HG02798 (cell line): ENCODE measurements at regions not wholly inside any gene's neighbourhood (a gene's known extent, or its start where the extent isn't known, plus 50 kb on each side); places are given as distances from the start of the nearest gene placed in this dataset.
"Not testable (repeated sequence)": the region's sequence is repeated elsewhere in the genome, so short reads cannot be mapped to it uniquely, and the experiment has no call there.

ENCODE experiments used
- ATAC-seq: cut with Tn5 transposase; IDR thresholded peaks from one replicate; pipeline ENCODE4 v1.9.1; 2021; ENCODE audit warnings: mild to moderate bottlenecking; ENCODE audit not compliant: unreplicated experiment, poor library complexity

DNA sequence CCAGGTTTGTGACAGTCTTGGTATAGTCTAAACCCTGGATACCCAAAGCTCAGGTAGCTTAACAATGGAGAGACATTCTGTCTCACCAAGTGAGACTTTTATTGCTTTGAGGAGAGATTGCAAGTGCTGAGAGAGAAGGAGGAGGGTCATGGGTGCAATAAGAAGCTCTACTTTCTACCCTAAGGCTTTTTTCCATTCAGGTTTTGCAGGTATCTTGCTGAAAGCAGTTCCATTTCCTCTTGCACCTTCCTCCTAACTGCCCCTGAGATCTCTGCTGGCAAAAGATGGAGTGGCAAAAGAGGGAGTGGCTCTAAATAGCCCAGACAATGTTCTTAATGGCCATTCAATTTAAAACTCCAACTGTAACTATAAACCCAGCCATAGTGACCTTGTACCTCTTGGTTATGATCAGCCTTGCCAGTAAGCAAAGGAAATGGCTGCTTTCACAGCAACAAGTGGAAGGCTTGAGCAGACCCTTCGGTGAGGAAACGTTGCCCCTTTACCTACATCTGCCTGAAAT lies 105.6 kb upstream of the CPEB2 start:
- ATAC-seq = no peak

DNA sequence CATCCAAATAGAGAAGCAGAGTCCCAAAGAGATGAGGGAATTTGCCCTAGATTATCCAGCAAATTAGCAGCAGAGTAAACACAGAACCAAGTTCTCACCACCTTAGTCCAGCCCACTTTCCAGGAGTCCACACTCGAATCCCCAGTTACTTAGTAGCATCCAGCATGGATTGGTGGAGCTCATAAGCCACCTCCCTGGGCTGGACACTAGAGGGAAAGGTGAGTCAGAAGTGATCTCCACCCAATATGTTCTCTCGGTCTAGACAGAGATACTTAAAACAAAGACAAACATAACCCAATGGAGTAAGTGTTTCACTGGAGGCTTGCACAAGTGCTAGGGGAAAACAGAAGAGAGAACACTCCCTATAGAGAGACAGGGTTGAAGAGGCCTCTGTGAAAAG lies 105.1 kb upstream of the CPEB2 start:
- ATAC-seq = no peak

DNA sequence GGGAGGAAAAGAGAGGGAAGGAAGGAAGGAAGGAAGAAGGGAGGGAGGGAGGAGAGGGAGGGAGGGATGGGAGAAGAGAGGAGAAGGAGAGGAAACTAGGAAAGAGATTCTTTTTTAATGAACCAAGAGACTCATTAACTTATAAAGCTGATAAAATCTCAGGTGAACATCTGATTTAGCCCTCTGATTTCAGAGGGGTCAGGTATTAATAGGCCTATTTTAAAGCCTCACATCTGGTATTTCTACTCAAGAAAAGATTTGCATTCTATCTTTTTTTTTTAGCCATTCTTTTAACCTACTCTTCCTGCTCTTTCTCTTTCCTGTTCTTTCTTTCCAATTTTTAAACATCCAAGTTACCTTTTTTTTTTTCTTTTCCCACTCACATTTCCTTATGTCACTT lies 103.3 kb upstream of the CPEB2 start:
- no peak for ATAC-seq

DNA sequence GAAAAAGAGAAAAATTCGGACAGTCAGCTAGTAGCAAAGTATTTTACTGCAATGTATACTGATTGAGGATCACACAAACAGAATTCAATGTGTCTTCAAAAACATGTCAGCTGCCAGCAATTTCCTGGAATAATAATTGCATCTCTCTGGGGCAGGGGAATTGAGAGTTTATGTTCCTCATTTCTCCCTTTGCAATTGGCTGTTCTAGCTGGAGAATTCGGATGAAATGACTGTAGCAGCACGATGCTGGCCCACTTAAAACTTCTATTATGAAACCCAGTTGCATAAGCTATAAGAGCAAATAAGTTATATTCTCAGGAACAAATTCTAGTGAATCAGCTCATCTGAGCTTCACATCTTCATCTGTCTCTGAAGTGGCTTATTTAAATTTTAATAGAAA lies 99.9 kb upstream of the CPEB2 start:
- ATAC-seq = no peak

DNA sequence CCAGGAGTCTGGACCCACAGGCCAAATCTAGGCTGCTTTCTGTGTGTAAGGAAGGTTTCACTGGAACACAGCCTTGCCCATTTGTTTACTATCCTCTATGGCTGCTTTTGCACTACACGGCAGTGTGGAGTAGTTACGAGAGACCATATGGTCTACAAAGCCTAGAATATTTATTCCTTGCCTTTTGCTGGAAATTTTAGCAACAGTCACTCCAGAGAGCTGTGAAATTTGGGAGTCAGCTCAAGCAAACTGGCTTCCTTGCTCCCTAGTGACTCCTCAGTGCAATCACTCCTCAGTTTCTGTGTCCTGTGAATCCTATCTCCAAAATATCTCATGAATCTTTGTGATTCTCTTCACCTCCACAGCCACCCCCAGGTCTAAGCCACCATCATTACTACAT lies 99.0 kb upstream of the CPEB2 start:
- ATAC-seq = no peak

DNA sequence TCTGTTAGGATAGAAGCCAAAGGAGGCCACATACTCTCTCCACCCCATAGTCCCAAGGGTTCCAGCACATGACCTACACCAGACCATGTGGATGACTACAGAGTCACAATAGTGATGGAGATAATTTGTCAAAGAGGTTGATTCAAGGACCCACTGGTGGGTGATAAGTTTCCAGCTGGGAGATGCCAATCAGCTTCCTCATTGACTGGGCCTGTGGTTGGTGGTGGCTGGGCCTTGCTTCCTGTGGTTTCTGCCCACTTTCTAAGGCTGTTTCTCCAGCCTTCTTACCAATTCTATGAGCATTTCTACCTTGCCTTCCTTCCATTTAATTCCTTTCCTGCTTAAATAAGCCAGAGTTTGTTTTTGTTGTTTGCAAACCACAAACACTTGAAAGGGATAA lies 95.5 kb upstream of the CPEB2 start:
- ATAC-seq = no peak

DNA sequence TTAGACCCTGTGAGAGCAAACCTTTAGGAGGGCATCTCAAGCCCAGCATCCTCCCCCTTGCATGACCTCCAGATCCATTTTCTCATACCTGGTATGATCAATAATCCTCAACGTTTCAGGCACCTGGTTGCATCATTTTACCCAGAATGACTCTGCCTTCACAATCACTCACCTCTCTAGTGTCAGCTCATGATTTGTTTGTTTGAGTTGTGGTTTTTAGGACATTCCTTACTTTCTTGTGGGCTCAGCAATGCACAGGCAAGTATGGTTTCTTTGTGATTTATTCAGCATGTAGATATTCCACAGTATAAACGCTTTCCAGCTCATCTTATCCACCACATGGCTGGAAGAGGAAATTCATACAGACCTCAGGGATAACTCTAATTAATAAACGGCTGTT lies 93.6 kb upstream of the CPEB2 start:
- no peak for ATAC-seq

DNA sequence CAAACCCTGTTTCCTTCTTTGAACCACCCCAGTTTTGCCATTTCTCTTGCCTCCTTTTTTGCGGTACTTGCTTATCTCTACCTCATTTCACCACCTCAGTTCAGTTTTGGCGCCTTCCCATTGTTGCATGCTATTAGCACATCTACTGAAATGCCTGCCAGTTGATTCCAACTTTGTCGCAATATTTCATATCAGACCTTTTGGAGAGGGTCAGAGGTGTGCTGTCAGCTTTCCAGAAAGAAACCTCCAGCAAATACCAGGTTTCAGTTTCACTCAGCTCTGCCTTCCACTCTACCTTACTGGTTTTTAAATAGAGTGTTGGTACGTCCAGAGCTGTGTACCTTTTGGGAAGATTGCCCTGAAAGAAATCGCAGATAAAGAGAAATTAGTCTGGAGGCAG lies 91.9 kb upstream of the CPEB2 start:
- ATAC-seq = no peak

DNA sequence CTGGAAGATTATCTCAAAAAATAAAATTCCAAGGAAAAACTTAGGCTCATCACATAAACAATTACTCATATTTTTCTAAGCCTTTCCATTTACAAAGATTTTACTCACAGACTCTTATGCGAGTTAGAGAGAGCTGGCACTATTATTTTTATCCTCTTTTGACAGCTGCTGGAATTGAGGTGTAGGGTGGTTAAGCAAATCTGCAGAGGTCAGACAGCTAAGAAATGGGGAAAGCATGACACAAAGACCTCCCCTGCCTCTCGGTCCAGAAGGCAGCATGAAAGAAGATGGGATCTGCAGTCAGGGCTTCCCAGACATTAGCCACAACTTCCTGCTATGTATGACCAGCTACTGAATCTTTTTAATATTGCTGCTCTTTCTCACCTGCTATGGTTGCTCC lies 89.9 kb upstream of the CPEB2 start:
- ATAC-seq = no peak

DNA sequence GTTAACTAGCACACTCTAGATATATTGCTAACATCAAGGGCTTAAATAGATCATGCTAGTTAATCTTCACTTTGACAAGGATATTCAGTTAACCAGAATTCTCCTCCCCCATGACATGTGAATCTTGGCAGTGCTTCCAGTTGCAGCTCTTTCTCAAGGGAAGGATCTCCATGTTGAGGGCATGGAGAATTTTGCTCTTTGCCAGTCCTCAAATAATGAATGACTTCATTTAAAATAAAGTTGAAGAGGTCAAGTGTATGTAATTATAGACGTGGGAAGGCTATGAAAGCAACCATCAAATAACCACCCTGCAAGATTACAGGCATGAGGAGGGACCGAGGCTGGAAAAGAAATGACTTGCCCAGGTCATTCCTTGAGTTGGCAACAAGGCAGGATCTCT lies 87.3 kb upstream of the CPEB2 start:
- ATAC-seq = no peak

DNA sequence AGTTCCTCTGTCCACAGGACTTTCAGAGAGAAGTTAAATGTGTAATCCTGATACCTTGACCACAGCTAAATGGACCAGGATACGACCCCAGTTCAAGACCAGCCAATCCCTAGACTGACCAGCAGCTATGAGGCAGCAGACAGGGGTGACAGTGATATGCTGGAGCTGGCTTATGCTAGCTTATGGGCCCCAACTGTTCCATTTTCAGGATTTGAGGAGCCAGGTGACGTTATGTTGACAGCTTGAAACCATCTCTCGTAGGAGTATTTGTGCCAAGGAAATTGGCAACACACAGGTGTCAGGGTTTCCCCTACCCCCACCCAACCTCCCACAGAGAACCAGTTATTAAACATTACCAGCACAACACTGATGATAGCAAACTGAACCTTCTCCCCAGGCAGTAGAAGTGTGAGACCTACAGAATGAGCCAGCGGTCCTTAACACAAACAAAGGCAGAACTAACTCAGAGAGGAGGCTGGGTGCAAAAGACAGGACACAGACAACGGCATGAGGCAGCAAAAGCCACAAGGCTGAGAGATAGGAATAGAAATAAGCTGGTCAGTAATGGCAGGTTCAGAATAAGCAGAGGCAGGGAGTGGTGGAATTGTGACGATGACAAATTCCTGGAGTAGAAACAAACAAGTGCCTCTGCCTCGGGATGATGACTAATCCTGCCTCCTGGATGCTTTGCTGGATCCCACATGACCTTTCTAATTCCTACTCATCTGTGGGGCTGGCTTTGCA lies 85.6 kb upstream of the CPEB2 start:
- ATAC-seq = peak; percentile 68

DNA sequence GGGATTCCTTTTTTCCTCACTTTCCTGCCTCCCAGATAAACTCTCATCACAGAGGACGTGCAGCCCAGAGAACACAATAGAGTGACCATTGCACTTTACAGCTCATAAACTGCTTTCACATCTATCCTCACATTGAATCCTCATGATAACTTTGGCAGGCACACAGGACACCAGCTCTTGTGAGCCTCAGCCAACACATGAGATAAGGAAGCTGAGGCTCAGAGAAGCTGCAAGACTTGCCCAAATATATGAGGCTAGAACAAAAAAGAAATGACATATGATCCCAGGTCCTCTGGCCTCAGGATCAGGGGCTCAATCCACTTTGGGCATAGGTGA lies 85.0 kb upstream of the CPEB2 start:
- peak; percentile 14 for ATAC-seq

DNA sequence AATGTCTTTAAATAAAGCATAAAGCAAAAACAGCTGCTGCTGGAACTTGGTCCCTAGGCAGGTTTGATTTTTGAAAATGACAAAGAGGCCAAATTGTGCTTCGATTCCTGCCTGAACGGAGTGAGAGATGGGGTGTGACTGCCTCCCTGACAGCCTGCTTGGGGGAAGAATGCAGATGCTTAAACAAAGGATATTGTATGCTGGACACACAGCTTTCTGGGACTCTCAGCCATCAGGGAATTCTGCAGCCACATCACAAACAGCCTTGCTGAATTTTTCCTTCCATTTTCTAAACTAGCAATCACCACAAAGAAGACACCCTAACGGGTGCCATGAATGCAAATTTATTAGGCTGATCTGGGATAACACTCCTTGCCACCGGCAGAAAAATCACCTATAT lies 83.9 kb upstream of the CPEB2 start:
- ATAC-seq = no peak

DNA sequence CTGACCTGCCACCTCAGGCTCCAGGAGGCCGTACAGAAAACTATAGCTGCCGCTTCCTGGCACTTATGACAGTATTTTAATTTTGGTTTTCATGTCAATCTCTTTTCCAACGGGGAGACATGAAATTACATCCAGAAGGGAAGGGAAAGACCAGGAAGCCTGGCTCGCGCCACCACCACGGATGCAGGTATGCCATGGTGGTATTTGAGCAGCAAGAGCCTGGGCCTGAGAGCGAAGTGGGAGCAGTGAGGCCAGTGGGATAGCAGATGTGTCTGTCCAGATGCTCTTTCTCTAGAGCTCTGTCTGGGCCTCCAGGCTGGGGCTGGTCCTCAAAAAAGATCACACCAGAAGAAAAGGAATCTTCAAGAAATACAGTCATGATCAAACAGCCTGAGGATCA lies 82.5 kb upstream of the CPEB2 start:
- no peak for ATAC-seq

DNA sequence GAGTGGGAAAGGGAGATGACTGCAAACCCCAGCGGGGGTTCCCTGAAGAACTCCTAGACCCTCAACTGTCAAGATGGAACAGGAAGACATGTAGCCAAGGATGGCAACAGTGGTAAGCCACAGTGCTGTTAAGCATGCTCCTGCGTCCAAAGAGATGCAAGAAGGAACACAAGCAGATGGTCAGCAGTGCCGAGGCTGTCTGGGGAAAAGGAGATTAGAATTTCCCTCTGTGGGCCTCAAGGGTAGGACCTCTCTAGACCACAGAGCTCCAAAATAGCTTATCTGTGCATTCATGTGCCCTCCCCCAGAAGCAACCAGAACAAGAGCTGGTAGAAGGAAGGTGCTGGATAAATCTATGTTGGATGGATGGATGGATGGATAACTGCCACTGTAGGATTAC lies 82.0 kb upstream of the CPEB2 start:
- ATAC-seq = no peak

DNA sequence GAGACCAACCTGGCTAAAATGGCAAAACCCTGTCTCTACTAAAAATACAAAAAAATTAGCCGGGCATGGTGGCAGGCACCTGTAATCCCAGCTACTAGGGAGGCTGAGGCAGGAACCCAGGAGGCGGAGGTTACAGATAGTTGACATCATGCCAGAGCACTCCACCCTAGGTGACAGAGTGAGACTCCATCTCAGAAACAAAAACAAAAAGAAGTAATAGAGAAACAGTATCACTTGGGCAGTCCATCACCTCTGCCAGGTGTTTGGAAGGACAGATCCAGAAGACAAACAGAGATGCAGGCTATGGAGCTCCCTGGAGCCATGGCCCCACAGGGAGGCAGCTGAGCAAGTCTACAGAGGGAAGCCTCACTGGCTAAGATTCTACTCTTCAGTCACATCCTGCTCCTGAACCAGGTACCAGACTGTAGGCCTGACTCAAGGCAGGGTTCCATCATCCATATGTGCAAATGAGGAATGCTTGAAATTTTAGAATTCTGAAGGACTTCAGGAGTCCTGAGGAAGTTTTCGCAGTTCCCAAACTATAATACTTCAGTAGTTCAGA lies 81.4 kb upstream of the CPEB2 start:
- no peak for ATAC-seq

DNA sequence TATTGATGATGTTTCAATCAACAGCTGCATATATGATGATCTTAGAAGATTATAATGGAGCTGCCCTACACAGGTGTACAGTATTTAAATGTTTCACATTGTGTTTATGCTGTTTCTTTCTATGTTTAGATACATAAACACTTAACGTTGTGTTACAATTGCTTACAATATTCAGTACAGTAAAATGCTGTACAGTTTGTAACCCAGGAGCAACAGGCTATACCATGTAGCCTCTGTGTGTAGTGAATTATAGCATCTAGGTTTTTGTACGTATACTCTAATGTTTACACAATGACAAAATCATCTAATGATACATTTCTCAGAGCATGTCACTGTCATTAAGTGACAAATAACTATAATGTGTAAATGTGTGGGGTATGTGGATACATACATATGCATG lies 80.5 kb upstream of the CPEB2 start:
- not testable (repeated sequence) for ATAC-seq

DNA sequence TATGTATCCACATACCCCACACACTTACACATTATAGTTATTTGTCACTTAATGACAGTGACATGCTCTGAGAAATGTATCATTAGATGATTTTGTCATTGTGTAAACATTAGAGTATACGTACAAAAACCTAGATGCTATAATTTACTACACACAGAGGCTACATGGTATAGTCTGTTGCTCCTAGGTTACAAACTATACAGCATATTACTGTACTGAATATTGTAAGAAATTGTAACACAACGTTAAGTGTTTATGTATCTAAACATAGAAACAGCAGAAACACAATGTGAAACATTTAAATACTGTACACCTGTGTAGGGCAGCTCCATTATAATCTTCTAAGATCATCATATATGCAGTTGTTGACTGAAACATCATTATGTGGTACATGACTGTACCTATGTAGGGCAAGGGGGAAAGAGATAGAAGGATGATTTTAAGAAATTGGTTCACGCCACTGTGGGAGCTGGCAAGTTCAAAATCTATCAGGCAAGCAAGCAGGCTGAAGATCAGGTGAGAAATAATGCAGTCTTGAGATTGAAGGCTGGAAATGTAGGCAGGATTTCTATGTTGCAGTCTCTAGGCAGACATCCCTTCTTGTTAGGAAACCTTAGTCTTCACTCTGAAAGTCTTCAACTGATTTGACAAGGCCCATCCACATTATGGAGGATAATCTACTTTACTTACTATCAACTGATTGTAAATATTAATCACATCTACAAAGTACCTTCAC lies 78.0 kb upstream of the CPEB2 start:
- no peak for ATAC-seq

DNA sequence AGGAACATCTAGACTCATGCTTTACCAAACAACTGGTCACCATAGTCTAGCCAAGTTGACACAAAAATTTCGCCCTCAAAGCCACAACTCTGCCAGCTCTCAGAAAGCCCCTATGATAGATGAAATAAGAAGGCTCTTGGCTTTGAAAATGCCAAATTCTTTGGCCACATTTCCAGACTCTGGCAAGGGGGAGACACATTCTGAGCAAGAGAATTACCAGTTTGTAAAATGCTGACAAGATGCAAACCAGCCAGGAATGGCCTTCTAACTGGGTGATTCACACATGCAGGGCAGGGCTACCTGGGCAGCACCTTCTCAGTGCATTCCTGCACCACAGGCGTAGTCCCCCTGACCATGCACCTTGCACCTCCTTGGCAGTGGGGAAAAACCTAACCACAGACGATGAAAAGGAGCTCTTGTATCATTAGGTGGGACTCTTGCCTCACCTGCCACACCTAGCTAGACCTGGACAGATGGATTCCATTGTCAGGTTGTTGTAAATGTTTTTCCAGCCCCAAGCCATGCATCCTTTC lies 77.4 kb upstream of the CPEB2 start:
- no peak for ATAC-seq

DNA sequence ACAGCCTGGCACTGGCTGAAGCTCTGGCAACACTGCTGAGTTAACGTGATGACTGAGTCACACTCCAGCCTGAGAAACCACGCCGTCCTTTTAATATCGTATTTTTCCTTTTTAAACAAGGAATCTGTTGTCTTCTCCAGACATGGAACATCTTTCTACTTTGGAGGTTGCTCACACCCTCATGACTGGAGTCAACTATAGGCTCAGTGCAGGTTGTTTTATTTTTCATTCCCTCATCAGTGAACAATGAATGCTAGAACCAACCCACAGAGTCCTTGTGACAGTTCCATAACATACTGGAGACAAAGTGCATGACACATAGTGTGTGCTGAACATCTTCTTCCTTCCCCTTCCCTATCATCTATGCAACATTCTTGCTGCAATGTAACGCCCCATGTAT lies 76.8 kb upstream of the CPEB2 start:
- ATAC-seq = no peak

DNA sequence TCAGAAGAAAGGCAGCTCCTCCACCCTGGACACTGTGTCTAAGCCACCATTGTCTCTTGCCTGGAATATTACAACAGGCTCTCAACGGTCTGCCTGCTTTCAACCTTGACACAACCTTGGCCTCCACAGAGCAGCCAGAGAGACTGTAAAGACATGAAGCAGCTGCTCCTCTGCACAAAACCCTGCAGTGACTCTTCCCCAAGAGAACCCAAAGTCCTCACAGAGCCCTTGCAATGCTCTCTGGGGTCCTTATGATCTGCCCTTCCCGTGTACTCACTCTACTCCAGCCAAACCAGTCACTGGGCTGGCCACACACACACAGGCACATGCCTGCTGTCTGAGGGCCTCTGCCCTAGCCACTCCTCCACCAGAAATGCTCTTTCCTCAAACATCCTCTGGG lies 75.9 kb upstream of the CPEB2 start:
- ATAC-seq = no peak
